ENCODE measurements at regions not wholly inside any gene's neighbourhood (a gene's known extent, or its start where the extent isn't known, plus 50 kb on each side); places are given as distances from the start of the nearest gene placed in this dataset.

DNA sequence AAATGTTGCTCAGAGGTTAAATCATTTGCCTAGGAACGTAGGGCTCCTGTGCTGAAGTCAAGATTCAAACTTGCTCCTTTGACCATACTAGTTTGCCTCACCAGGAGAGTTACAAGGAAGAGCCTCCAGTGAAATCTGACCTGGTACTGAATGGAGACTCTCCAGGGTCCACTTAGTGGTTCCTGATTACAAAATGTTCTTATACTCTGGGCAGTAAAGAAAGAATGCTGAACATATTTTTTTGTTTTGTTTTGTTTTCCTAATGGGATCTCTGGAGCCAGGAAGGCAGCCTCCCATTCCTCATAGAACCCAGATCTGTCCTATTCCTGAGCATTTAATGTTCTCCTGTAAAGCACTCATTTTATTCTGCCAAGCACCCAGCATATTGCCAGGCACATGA is 256.5 kb upstream of the CLINT1 start:
- Histone ChIP-seq H3K27ac (no peak overlapping the region), H3K4me3 (no peak overlapping the region), H3K9me3 (no peaks in the 10 kb centered on the region), H3K4me1 (no peaks in the 10 kb centered on the region), H3K27me3 (no peaks in the 10 kb centered on the region), H3K36me3 (no peaks in the 10 kb centered on the region)
- DNase-seq = no peak
- TF ChIP-seq, protein P1, sequence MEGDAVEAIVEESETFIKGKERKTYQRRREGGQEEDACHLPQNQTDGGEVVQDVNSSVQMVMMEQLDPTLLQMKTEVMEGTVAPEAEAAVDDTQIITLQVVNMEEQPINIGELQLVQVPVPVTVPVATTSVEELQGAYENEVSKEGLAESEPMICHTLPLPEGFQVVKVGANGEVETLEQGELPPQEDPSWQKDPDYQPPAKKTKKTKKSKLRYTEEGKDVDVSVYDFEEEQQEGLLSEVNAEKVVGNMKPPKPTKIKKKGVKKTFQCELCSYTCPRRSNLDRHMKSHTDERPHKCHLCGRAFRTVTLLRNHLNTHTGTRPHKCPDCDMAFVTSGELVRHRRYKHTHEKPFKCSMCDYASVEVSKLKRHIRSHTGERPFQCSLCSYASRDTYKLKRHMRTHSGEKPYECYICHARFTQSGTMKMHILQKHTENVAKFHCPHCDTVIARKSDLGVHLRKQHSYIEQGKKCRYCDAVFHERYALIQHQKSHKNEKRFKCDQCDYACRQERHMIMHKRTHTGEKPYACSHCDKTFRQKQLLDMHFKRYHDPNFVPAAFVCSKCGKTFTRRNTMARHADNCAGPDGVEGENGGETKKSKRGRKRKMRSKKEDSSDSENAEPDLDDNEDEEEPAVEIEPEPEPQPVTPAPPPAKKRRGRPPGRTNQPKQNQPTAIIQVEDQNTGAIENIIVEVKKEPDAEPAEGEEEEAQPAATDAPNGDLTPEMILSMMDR (IDR thresholded peaks at IDR 0.05) = no peak
- no peak for TF ChIP-seq POLR2A (IDR thresholded peaks at IDR 0.05)

DNA sequence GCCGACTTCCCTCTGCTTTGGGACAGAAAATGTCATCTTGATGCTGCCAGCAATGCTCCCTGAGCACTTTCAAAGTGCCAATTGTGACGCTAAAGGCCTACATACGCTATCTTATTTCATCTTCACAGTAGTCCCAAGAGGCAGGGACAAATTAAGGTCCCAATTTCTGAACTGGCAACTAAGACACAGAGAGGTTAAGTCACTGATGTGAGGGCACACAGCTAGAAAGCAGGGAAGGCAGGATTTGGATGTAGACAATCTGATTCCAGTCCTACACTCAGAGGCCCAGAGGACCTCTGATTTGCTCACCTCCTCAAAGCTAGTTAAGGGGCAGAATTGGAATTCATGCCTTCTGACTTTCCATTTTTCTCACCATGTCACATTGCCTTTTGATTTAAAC is 249.2 kb upstream of the CLINT1 start:
- Histone ChIP-seq H3K27ac (no peak overlapping the region), H3K9me3 (no peaks in the 10 kb centered on the region), H3K36me3 (no peaks in the 10 kb centered on the region), H3K27me3 (no peaks in the 10 kb centered on the region), H3K4me3 (no peak overlapping the region), H3K4me1 (no peaks in the 10 kb centered on the region)
- TF ChIP-seq POLR2A (IDR thresholded peaks at IDR 0.05) = no peak
- TF ChIP-seq, protein P1 (IDR thresholded peaks at IDR 0.05) = no peak
- no peak for DNase-seq

DNA sequence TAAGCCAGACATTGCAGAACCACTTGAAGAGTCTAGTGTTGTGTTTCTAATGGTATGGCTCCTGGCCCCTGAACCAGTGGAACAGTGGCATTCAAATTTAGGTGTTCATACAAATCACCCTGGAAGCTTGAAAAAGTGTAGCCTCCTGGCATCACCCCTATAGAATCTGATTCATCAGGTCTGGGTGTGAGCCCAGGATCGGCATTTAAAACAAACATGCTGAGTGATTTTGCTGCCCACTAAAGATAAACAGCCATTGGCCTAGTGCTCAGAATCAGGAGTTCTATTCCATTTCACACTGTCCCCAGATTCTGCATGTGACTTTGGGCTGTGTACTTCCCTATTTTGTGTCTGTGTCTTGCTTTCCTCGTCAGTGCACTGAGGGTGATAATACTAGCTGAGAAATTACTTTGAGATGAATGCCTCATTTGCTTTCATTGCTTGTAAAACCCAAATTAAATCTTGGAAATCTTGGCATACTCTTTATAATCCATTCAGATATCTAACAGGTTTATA is 241.5 kb upstream of the CLINT1 start:
- Histone ChIP-seq H3K9me3 (peaks cover 0 to 3% (median 0%) of the 10 kb centered on the region in 4 donors), H3K27ac (no peak overlapping the region), H3K4me1 (no peaks in the 10 kb centered on the region), H3K27me3 (no peaks in the 10 kb centered on the region), H3K36me3 (no peaks in the 10 kb centered on the region), H3K4me3 (no peak overlapping the region)
- DNase-seq = no peak
- TF ChIP-seq POLR2A (IDR thresholded peaks at IDR 0.05) = no peak
- TF ChIP-seq, protein P1 (IDR thresholded peaks at IDR 0.05) = no peak

DNA sequence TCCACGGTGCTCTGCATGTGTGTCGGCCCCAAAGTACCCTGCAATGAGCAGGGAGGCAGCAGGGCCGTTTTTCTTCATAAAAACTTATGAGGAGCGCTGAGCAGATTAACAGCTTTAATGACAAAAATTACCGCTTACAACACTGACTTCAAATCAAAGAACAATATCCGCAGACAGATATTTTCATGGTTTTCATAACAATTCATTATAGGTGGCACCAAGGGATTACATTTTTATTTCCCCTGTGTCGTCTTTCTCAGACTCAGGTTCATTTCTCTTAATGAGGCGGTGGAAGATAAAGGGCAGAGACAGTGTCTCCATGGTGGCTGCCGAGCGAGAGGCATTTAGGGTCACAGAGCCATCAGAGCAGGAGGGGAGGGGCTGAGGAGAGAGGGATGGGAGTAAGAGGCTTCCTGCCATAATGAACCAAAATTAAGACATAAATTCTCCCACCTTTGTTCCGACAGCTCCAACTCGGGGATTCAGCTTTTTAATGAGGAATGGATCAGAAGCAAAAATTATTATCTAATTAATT is 240.7 kb upstream of the CLINT1 start:
- Histone ChIP-seq H3K36me3 (no peaks in the 10 kb centered on the region), H3K27me3 (no peaks in the 10 kb centered on the region), H3K4me3 (no peak overlapping the region), H3K9me3 (peaks cover 0 to 3% (median 0%) of the 10 kb centered on the region in 4 donors), H3K4me1 (no peaks in the 10 kb centered on the region), H3K27ac (no peak overlapping the region)
- TF ChIP-seq POLR2A (IDR thresholded peaks at IDR 0.05) = no peak
- TF ChIP-seq, protein P1 (IDR thresholded peaks at IDR 0.05) = no peak
- no peak for DNase-seq

DNA sequence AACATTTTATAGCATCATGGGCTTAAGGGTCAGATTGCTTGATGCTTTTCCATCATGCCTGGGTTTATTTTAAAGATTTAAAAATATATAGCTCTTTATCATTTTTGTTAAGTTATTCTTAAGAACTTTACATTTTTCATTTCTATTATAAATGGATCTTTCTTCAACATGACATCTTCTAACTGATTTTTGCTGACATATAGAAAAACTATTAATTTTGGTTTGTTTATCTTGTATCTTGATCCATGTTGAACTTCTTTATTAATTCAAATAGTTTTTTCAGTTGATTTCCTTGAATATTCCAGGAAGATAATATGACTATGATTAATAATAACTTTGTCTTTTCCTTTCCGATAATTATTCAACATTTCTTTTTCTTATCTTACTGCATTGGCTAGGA is 237.9 kb upstream of the CLINT1 start:
- Histone ChIP-seq H3K9me3 (peaks cover 0 to 3% (median 0%) of the 10 kb centered on the region in 4 donors), H3K4me1 (no peaks in the 10 kb centered on the region), H3K36me3 (no peaks in the 10 kb centered on the region), H3K27me3 (no peaks in the 10 kb centered on the region), H3K27ac (no peak overlapping the region), H3K4me3 (no peak overlapping the region)
- no peak for DNase-seq
- TF ChIP-seq POLR2A (IDR thresholded peaks at IDR 0.05) = no peak
- TF ChIP-seq, protein P1 (IDR thresholded peaks at IDR 0.05) = no peak

DNA sequence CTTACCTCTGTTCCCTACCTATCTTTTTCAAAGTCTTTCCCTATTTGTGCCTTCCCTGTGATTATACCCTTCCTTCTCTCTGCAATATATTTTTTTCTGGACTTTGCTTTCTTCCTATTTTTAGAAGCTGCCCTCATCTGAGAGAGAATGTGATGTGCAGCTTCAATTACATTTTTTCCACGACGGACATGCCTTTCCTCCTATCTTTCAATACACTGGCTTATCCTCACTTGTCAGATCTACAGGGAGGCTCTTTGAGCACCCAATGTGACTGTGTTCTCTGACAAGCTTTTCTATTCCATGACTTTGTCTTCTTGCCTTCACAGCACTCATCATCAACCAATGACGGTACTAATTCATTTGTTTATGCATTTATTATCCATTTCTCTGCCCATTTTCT is 227.9 kb upstream of the CLINT1 start:
- Histone ChIP-seq H3K27ac (no peak overlapping the region), H3K4me3 (no peak overlapping the region), H3K36me3 (no peaks in the 10 kb centered on the region), H3K27me3 (no peaks in the 10 kb centered on the region), H3K4me1 (no peaks in the 10 kb centered on the region), H3K9me3 (no peaks in the 10 kb centered on the region)
- DNase-seq = no peak
- TF ChIP-seq, protein P1 (IDR thresholded peaks at IDR 0.05) = no peak
- TF ChIP-seq POLR2A (IDR thresholded peaks at IDR 0.05) = no peak

Measured in Peyer's patch (tissue), 4 donors.